ENCODE measurements at regions not wholly inside any gene's neighbourhood (a gene's known extent, or its start where the extent isn't known, plus 50 kb on each side); places are given as distances from the start of the nearest gene placed in this dataset.

DNA sequence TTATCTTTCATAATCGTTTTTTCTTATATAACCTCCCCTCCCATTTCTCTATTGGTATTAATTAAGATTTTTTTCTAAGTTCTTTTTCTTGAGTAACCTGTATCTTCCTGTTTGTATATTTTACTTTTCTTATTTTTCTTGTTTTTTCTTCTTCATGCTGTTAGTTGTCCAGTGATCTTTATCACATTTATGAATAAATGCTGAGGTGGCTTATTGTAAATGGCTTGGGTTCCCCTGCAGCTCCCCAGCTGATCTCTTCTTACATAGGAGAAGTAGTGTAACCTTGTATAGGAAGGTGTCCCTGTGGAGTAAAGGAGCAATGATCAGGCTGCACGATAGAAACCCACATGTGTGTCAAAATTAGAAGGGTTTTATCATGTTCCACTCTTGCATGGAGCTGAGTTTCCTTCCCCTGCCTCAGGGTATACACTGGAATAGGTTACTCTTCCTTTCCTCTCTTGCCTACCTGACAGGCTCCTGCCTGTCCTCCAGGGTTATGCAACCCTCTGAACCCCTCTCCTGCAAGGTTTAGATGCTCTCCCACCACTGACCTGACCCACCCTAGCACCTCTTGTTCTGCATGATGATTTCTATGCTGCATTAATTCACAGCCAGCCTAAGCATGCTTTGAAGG lies 334.8 kb upstream of the RGS6 start:
- WGBS, 10 experiments, result 76 to 100% (median 93%) methylated on average over 1 to 2 of the region's 2 CpGs

DNA sequence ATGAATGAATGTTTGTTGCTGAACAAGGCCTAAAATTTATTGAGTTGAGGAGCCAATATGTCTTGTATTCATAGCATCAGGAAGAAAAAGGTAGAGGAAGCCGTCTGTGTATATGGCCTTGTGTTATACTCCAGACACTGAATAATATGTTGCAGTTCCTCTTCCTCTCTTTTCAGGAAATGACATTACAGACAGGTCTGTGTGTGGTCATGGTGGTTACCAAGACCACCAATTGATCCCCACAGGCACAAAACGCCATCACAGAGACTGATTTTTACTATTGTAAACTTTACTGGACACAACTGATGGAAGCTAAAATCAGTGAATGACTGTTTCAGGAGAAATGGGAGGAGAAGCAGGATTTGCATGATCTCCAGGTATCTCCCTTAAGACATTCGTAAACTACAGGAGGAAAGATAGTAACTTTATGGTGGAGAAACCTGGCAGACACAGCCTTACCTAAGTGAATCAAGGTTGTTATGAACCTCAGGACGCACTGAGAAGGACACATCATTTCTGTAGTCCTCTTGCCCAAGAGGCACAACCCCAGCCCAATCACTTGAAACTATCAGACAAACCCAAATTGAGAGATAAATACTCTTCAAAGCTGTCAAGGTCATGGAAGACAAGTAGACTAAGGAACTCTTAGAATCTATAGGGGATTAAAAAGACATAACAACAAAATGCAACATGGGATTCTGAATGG lies 334.1 kb upstream of the RGS6 start:
- ATAC-seq (replicated peaks in 6 of 8), result no peak
- 72 to 100% (median 95%) methylated on average over 1 to 4 of the region's 4 CpGs for WGBS, 10 experiments
- in situ Hi-C loops (cut with MboI; ENCODE audit: low pct_unique_long_range_greater_than_20kb in 2 of 9, low sequenced_read_pairs in 9 of 9, unreplicated experiment in 9 of 9), result no loop called here
- H3K4me1 ChIP-seq (replicated peaks in 1 of 2), result no peaks in the 10 kb centered on the region
- H3K27ac ChIP-seq, result no peak overlapping the region
- H3K4me3 ChIP-seq, result no peak overlapping the region

More for the DNA sequence above, 334.8 kb upstream of the RGS6 start:
- Histone ChIP-seq H3K4me3 (no peak overlapping the region), H3K4me1 (replicated peaks in 1 of 2) (no peaks in the 10 kb centered on the region), H3K27ac (no peak overlapping the region)
- in situ Hi-C loops (cut with MboI; ENCODE audit: low pct_unique_long_range_greater_than_20kb in 2 of 9, low sequenced_read_pairs in 9 of 9, unreplicated experiment in 9 of 9), result no loop called here
- no peak for ATAC-seq (replicated peaks in 6 of 8)

DNA sequence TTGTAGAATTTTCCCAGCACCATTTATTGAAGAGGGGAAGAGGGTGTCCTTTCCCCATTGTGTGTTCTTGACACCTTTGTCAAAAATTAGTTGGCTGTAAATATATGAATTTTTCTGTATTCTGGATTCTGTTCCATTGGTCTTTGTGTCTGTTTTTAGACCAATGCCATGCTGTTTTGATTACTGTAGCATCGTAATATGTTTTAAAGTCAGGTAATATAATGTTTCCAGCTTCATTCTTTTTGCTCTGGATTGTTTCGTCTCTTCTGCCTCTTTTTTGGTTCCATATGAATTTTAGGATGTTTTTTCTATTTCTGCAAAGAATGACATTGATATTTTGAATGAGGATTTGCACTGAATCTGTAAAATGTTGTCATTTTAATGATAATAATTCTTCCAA lies 331.9 kb upstream of the RGS6 start:
- H3K27ac ChIP-seq, result no peak overlapping the region
- no peaks in the 10 kb centered on the region for H3K4me1 ChIP-seq (replicated peaks in 1 of 2)
- no peak for ATAC-seq (replicated peaks in 6 of 8)
- no peak overlapping the region for H3K4me3 ChIP-seq
- in situ Hi-C loops (cut with MboI; ENCODE audit: low pct_unique_long_range_greater_than_20kb in 2 of 9, low sequenced_read_pairs in 9 of 9, unreplicated experiment in 9 of 9), result no loop called here
- WGBS, 10 experiments, result 67 to 100% (median 94%) methylated on average over 1 to 2 of the region's 2 CpGs

DNA sequence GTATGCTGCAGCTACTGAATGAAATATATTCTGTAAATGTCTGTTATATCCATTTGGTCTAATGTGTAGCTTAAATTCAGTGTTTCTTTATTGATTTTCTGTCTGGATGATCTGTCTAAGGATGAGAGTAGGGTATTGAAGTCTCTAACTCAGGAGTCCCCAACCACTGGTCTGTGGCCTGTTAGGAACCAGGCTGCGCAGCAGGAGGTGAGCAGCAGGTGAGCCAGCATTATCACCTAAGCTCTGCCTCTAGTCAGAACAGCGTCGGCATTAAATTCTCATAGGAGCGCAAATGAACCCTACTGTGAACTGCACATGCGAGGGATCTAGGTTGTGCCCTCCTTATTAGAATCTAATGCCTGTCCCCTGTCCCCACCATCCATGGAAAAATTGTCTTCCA lies 329.7 kb upstream of the RGS6 start:
- Histone ChIP-seq H3K4me1 (replicated peaks in 1 of 2) (no peaks in the 10 kb centered on the region), H3K27ac (no peak overlapping the region), H3K4me3 (no peak overlapping the region)
- WGBS, 10 experiments, result 71 to 100% (median 94%) methylated on average over 1 to 5 of the region's 5 CpGs; no CpG with 5 or more reads in 3 of the 10 experiments
- in situ Hi-C loops (cut with MboI; ENCODE audit: low pct_unique_long_range_greater_than_20kb in 2 of 9, low sequenced_read_pairs in 9 of 9, unreplicated experiment in 9 of 9), result no loop called here
- no peak for ATAC-seq (replicated peaks in 6 of 8)

DNA sequence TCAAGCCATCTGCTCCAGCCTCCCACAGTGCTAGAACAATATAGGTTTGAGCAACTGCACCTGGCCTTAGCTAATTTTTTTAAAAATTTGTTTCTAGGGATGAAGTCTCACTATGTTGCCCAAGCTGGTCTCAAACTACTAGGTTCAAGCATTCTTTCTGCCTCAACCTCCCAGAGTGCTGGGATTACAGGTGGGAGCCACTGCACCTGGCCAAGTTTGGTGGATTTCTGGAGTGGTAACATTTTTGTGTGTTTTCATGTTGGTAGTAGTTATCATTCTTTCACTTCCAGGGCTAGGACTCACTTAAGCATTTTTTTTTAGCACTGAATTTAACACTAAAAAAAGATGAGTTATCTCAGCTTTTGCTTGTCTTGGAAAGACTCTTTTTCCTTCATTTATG lies 328.0 kb upstream of the RGS6 start:
- Histone ChIP-seq H3K27ac (no peak overlapping the region), H3K4me3 (no peak overlapping the region), H3K4me1 (replicated peaks in 1 of 2) (no peaks in the 10 kb centered on the region)
- ATAC-seq (replicated peaks in 6 of 8), result no peak
- in situ Hi-C loops (cut with MboI; ENCODE audit: low pct_unique_long_range_greater_than_20kb in 2 of 9, low sequenced_read_pairs in 9 of 9, unreplicated experiment in 9 of 9), result no loop called here

DNA sequence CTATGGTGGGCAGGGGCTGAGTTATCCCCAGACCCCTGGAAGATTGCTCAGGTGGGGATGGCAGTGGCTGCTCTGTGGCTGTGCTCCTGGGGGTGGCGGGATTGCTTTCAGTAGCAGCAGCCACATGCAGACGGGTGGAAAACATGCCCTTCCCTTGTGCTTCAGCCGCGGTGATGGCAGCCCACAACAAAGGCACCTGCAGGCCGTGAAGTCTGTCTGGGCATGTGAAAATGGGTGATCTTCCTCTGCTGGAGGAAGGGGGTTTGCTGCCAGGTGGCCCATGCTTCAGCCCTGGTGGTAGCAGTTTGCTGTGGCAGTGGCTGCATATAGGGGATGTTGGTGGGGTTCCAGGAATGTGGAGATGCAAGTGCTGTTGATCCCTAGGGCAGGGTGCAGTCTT lies 326.2 kb upstream of the RGS6 start:
- ATAC-seq (replicated peaks in 6 of 8), result no peak
- Histone ChIP-seq H3K27ac (no peak overlapping the region), H3K4me3 (no peak overlapping the region), H3K4me1 (replicated peaks in 1 of 2) (no peaks in the 10 kb centered on the region)
- in situ Hi-C loops (cut with MboI; ENCODE audit: low pct_unique_long_range_greater_than_20kb in 2 of 9, low sequenced_read_pairs in 9 of 9, unreplicated experiment in 9 of 9), result no loop called here
- 90 to 100% (median 97%) methylated on average over 1 to 5 of the region's 5 CpGs; no CpG with 5 or more reads in 7 of the 10 experiments for WGBS, 10 experiments

DNA sequence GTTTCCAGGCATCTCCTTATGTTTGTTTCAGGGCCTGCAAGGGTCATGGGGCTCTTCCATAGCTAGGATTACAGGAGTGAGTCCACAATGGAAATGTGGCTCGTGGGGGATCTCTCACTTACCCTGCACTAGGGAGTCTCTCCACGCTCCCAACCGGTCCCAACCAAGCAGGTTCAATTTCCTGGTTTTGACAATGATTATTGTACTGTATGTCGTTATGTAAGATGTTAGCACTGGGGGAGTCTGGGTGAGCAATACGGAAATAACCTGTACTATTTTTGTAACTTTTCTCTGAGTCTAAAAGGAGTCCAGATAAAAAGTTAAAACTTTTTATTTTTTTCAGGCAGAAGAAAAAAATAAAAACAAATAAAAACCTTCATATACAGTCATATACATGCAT lies 325.7 kb upstream of the RGS6 start:
- 65 to 100% (median 88%) methylated on average over 1 to 5 of the region's 5 CpGs; no CpG with 5 or more reads in 1 of the 10 experiments for WGBS, 10 experiments
- in situ Hi-C loops (cut with MboI; ENCODE audit: low pct_unique_long_range_greater_than_20kb in 2 of 9, low sequenced_read_pairs in 9 of 9, unreplicated experiment in 9 of 9), result no loop called here
- no peaks in the 10 kb centered on the region for H3K4me1 ChIP-seq (replicated peaks in 1 of 2)
- no peak overlapping the region for H3K27ac ChIP-seq
- no peak overlapping the region for H3K4me3 ChIP-seq
- ATAC-seq (replicated peaks in 6 of 8), result no peak

DNA sequence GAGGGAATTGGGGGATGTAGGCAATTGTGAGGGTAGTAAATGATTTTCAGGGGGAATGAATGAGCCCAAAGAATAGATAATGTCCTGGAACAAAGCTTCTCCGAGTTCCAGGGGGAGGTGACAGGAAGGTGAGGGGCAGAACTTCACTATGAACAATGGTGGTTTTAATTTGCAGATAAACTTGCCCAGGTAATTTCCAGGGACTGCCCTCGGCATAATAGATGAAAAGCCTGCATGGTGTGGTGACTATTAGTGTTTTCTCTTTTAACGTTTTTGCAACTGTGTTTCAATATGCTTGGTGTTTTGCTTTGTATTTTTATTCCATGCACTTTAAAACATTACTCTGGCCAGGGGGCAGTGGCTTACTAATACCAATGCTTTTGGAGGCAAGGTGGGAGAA lies 325.2 kb upstream of the RGS6 start:
- in situ Hi-C loops (cut with MboI; ENCODE audit: low pct_unique_long_range_greater_than_20kb in 2 of 9, low sequenced_read_pairs in 9 of 9, unreplicated experiment in 9 of 9), result no loop called here
- no peak overlapping the region for H3K27ac ChIP-seq
- 10 to 80% (median 55%) methylated on average over 1 to 3 of the region's 3 CpGs; no CpG with 5 or more reads in 1 of the 10 experiments for WGBS, 10 experiments
- no peaks in the 10 kb centered on the region for H3K4me1 ChIP-seq (replicated peaks in 1 of 2)
- no peak overlapping the region for H3K4me3 ChIP-seq
- no peak for ATAC-seq (replicated peaks in 6 of 8)

DNA sequence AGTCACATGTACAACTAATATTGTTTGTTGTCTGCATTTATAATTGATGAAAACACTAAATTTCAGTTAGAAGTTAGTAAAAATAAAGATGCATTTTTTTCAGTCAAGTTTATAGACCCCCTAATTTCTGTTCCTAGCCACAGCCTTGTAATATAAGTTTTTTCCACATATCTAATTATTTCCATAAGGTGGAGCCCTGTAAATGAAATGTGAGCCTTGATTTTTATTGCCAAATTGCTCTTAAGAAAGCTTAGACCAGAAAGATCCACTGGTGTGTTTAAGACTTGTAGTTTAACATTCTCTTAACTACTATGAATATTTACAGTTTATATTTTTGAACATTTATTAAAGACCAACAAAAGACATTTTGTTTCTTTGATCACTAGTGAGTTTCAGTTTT lies 322.1 kb upstream of the RGS6 start:
- in situ Hi-C loops (cut with MboI; ENCODE audit: low pct_unique_long_range_greater_than_20kb in 2 of 9, low sequenced_read_pairs in 9 of 9, unreplicated experiment in 9 of 9), result no loop called here
- H3K4me3 ChIP-seq, result no peak overlapping the region
- ATAC-seq (replicated peaks in 6 of 8), result no peak
- no peaks in the 10 kb centered on the region for H3K4me1 ChIP-seq (replicated peaks in 1 of 2)
- no peak overlapping the region for H3K27ac ChIP-seq

DNA sequence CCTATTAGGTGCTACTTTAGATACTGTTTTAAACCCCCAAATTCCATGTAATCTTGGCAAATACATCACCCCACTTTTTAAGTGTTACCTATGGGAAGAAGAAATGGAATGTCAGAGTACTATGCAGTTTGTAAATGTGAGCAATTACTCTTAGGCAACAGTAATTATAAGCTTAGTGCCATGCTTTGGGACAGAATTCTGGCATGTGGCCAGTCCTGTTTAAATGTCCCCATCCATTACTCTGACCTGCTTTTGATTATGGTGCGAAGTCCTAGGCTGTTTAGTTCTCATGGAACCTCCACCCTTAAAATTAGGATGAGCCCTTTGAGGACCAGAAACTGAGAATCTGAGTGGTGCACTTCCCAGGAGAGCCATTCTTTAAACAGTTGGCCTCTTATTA lies 321.4 kb upstream of the RGS6 start:
- Histone ChIP-seq H3K4me1 (replicated peaks in 1 of 2) (no peaks in the 10 kb centered on the region), H3K27ac (no peak overlapping the region), H3K4me3 (no peak overlapping the region)
- in situ Hi-C loops (cut with MboI; ENCODE audit: low pct_unique_long_range_greater_than_20kb in 2 of 9, low sequenced_read_pairs in 9 of 9, unreplicated experiment in 9 of 9), result no loop called here
- no peak for ATAC-seq (replicated peaks in 6 of 8)
- 71 to 100% (median 100%) methylated on average over 1 of the region's 1 CpG; no CpG with 5 or more reads in 5 of the 10 experiments for WGBS, 10 experiments

DNA sequence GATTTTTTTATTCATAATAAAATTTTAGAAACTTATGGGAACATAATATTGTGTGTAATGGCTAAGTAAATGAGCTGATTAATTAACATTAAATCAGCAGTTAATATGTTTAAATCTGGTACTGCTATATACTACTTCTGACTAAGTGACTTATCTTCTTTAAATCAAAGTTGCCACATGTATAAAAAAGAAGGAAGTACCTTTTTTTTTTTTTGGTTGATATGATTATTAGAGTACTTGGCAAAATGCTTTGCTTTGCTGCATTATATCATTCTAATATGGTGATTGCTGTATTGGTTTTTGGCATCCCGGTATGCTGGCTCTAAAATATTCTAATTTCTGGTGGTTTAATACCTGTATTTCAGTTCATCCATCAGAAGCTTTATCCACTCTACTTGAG lies 319.1 kb upstream of the RGS6 start:
- no peak overlapping the region for H3K4me3 ChIP-seq
- no peaks in the 10 kb centered on the region for H3K4me1 ChIP-seq (replicated peaks in 1 of 2)
- in situ Hi-C loops (cut with MboI; ENCODE audit: low pct_unique_long_range_greater_than_20kb in 2 of 9, low sequenced_read_pairs in 9 of 9, unreplicated experiment in 9 of 9), result no loop called here
- 78 to 100% (median 100%) methylated on average over 1 of the region's 1 CpG for WGBS, 10 experiments
- ATAC-seq (replicated peaks in 6 of 8), result no peak
- H3K27ac ChIP-seq, result no peak overlapping the region

DNA sequence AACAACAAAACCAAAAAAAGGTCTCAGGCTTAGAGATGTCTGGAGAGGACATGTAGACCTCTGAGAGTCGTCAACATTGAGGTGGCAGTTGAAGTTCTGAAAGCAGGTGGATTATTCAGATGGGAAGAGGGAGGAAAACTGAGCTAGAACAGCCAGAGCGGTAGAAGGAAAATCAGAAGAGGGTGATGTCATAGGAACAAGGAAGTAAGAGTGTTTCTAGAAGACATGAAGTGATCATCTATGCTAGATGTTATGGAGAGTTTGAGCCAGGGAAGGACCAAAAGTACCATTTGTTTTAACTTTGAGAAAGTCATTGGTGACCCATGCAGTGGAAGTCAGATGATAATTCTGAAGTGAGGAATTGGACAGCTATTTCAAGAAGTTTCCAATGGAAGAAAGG lies 316.2 kb upstream of the RGS6 start:
- Histone ChIP-seq H3K4me1 (replicated peaks in 1 of 2) (no peaks in the 10 kb centered on the region), H3K27ac (no peak overlapping the region), H3K4me3 (no peak overlapping the region)
- 83 to 100% (median 100%) methylated on average over 1 to 2 of the region's 2 CpGs; no CpG with 5 or more reads in 1 of the 10 experiments for WGBS, 10 experiments
- in situ Hi-C loops (cut with MboI; ENCODE audit: low pct_unique_long_range_greater_than_20kb in 2 of 9, low sequenced_read_pairs in 9 of 9, unreplicated experiment in 9 of 9), result no loop called here
- ATAC-seq (replicated peaks in 6 of 8), result no peak

DNA sequence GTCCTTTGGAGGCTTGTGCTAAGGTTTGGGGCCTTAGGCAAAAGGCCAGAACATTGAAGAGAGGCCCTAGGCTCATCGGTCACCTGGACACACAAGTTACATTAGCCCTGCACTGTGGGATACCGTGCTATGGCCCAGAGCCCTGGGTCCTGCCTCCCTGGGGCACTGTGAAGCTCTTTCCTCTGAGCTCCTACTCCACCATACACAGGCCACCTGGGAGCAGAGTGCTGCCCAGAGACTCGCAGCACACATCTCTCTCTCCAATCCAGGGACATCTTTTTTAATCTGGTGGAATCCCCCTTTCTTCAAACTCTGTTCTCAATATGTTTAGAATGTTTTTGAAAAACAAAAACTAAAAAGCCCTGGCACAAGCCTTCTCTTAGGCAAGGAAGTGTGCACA lies 314.2 kb upstream of the RGS6 start:
- H3K4me3 ChIP-seq, result no peak overlapping the region
- in situ Hi-C loops (cut with MboI; ENCODE audit: low pct_unique_long_range_greater_than_20kb in 2 of 9, low sequenced_read_pairs in 9 of 9, unreplicated experiment in 9 of 9), result no loop called here
- 64 to 100% (median 98%) methylated on average over 1 to 3 of the region's 3 CpGs; no CpG with 5 or more reads in 4 of the 10 experiments for WGBS, 10 experiments
- H3K27ac ChIP-seq, result no peak overlapping the region
- ATAC-seq (replicated peaks in 6 of 8), result no peak
- H3K4me1 ChIP-seq (replicated peaks in 1 of 2), result no peaks in the 10 kb centered on the region

DNA sequence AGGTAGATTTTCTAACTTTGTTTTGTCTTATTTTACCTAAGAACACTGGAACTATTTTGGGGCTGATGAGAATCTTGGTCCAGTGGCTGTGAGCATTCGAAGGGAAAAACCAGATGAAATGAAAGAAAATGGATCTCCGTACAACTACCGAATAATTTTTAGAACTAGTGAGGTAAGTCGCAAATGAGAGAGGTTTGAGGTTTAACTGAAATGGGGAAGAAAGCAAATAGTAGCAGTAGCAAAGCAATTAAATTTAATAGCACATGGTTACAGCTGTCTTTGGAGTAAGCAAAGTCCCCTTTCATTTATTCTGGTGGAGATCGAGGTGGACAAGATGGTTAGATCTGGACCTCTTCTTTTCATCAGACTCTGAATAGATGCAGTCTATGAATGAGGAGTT lies 313.5 kb upstream of the RGS6 start:
- ATAC-seq (replicated peaks in 6 of 8), result no peak
- in situ Hi-C loops (cut with MboI; ENCODE audit: low pct_unique_long_range_greater_than_20kb in 2 of 9, low sequenced_read_pairs in 9 of 9, unreplicated experiment in 9 of 9), result no loop called here
- no peak overlapping the region for H3K4me3 ChIP-seq
- H3K27ac ChIP-seq, result no peak overlapping the region
- WGBS, 10 experiments, result 87 to 100% (median 95%) methylated on average over 1 to 5 of the region's 5 CpGs
- H3K4me1 ChIP-seq (replicated peaks in 1 of 2), result no peaks in the 10 kb centered on the region

All from motor neuron (in vitro differentiated cells).